ENCODE measurements at regions not wholly inside any gene's neighbourhood (a gene's known extent, or its start where the extent isn't known, plus 50 kb on each side); places are given as distances from the start of the nearest gene placed in this dataset.
"Not testable (repeated sequence)": the region's sequence is repeated elsewhere in the genome, so short reads cannot be mapped to it uniquely, and the experiment has no call there.

DNA sequence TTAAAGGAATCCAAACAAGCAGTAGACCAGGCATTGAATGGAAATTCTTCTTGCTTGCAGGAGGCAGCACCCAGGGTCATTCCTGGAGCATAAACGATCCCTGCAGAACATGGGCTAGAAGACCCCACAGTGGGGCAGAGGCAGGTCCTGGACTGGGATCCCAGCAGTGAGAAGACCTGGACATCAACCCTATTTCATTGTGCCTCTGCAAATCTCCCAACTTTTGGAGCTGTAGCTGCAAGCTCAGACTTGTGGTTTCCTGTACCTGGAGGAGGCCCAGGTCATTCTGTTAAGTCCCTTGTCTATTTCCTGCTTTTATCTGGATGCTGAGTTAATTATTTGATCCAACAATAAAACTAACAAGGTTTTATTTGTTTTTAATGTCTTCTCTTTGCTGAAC is 61.7 kb downstream of the CALM1 start:
- Mint-ChIP-seq H3K4me3 (no peak overlapping the region), H3K27ac (no peak overlapping the region), H3K27me3 (no peaks in the 10 kb centered on the region), H3K9me3 (ENCODE audit: low read depth) (no peaks in the 10 kb centered on the region), H3K36me3 (ENCODE audit: low read depth) (no peaks in the 10 kb centered on the region), H3K4me1 (no peaks in the 10 kb centered on the region)
- POLR2A ChIA-PET: no interaction called here
- intact Hi-C loops (cut with DNase I, micrococcal nuclease): no loop called here
- ATAC-seq (no peak), DNase-seq (no peak)
- CTCF ChIA-PET: interaction anchor here (0.9 kb wide), 1 partner anchor 10 kb away, joined by 3 read pairs; no protein-coding TSS in a partner anchor

DNA sequence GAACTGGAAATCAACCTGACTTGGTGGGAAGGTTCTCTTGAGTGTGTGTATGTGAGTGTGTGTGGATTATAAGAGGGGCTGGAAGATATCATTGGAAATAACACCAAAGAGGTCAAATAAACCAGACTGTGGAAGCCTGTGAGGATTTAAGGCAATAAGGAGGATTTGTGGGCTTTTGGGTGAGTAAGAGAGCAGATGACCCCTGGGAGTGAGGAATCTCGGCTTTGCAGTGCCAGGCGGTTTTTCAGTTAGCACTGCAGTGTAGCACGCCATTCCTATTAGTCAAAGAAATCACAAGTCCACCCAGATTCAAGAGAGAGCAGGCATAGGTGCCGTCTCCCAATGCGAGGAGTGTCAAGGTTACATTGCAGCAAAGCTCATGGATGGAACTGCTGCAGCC is 63.3 kb downstream of the CALM1 start:
- ChIA-PET POLR2A (interaction anchor here (0.8 kb wide), 1 partner anchor 52 kb away, joined by 9 read pairs; no protein-coding TSS in a partner anchor), CTCF (no interaction called here)
- no peak overlapping the region for H3K4me3 Mint-ChIP-seq
- intact Hi-C loops (cut with DNase I, micrococcal nuclease): no loop called here
- no peaks in the 10 kb centered on the region for H3K27me3 Mint-ChIP-seq
- ATAC-seq (no peak), DNase-seq (no peak)
- no peaks in the 10 kb centered on the region for H3K36me3 Mint-ChIP-seq (ENCODE audit: low read depth)
- no peaks in the 10 kb centered on the region for H3K9me3 Mint-ChIP-seq (ENCODE audit: low read depth)
- no peak overlapping the region for H3K27ac Mint-ChIP-seq
- no peaks in the 10 kb centered on the region for H3K4me1 Mint-ChIP-seq

DNA sequence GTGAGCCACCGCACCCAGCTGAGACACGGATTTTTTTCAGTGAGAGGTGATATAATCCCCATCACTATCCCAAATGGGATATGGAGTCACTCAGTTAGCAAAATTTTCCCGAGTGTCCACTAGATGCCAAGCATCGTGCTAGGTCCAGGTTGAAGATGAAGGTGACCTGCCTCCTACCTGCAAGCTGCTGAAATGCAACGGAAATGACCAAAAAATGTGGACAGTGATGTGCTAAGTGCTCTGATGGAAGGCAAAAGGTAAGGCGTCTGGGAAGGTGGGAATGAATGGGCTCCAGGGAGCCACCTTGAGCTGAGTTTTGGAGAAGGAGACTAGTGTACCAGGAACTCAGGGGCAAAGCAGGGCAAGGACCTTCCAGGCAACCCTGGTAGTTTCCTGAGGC is 64.6 kb downstream of the CALM1 start:
- H3K27ac Mint-ChIP-seq: no peak overlapping the region
- no peaks in the 10 kb centered on the region for H3K9me3 Mint-ChIP-seq (ENCODE audit: low read depth)
- intact Hi-C loops (cut with DNase I, micrococcal nuclease): no loop called here
- no peak overlapping the region for H3K4me3 Mint-ChIP-seq
- H3K4me1 Mint-ChIP-seq: no peaks in the 10 kb centered on the region
- no peak for ATAC-seq
- H3K27me3 Mint-ChIP-seq: no peaks in the 10 kb centered on the region
- ChIA-PET CTCF (interaction anchor here (0.6 kb wide), 1 partner anchor 297 kb away, joined by 4 read pairs; no protein-coding TSS in a partner anchor), POLR2A (no interaction called here)
- H3K36me3 Mint-ChIP-seq (ENCODE audit: low read depth): no peaks in the 10 kb centered on the region
- DNase-seq: no peak

DNA sequence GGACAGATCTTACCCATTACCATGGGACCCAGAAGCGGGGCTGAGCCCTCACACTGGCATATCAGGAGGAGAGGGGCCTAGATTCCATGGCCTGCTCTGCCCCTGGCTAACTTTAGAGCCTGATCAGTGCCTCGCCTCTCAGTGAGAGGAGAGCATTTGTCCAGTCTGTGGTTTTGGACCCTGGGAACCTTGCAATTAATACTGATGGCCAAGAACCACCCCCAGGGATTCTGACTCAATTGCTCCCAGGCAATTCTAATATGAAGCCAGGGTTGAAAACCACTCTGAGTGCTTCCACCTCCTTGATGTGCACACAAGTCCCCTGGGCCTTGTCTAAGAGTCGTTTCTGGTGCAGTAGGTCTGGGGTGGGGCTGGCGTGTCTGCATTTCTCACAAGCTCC is 67.7 kb downstream of the CALM1 start:
- POLR2A ChIA-PET: no interaction called here
- no peak overlapping the region for H3K27ac Mint-ChIP-seq

DNA sequence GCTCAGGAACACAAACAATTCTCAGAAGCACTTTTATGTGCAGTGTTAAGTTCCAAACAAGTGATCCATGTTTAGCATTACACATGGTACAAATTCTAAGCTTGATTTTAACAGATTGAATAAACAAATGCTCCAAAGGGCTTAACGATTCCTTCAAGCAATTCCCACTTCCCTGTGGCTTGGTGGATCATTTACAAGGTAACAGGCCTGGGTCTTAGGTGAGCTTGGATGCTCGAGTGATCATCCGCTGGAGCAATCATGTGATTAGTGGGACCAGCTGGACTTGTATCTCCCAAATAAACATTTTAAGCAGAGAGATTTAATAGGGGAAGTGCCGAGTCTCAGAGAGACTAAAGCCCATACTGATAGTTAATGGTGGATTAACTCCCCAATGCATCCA is 70.7 kb downstream of the CALM1 start:
- ATAC-seq (no peak), DNase-seq (no peak)
- no peaks in the 10 kb centered on the region for H3K4me1 Mint-ChIP-seq
- peaks cover 4% of the 10 kb centered on the region for H3K9me3 Mint-ChIP-seq (ENCODE audit: low read depth)
- H3K36me3 Mint-ChIP-seq (ENCODE audit: low read depth): no peaks in the 10 kb centered on the region
- H3K27me3 Mint-ChIP-seq: peaks cover 8% of the 10 kb centered on the region
- POLR2A ChIA-PET: no interaction called here
- no peak overlapping the region for H3K4me3 Mint-ChIP-seq
- intact Hi-C loops (cut with DNase I, micrococcal nuclease): no loop called here
- H3K27ac Mint-ChIP-seq: no peak overlapping the region
- CTCF ChIA-PET: interaction anchor here (0.9 to 1.7 kb wide), 2 partner anchors 9 to 229 kb away, joined by 3 to 4 read pairs; no protein-coding TSS in a partner anchor

More for the DNA sequence above, 67.7 kb downstream of the CALM1 start:
- no peak for ATAC-seq
- Mint-ChIP-seq H3K27me3 (peaks cover 4% of the 10 kb centered on the region), H3K36me3 (ENCODE audit: low read depth) (no peaks in the 10 kb centered on the region), H3K4me3 (no peak overlapping the region), H3K9me3 (ENCODE audit: low read depth) (no peaks in the 10 kb centered on the region), H3K4me1 (no peaks in the 10 kb centered on the region)
- intact Hi-C loops (cut with DNase I, micrococcal nuclease): no loop called here
- no peak for DNase-seq
- CTCF ChIA-PET: no interaction called here

DNA sequence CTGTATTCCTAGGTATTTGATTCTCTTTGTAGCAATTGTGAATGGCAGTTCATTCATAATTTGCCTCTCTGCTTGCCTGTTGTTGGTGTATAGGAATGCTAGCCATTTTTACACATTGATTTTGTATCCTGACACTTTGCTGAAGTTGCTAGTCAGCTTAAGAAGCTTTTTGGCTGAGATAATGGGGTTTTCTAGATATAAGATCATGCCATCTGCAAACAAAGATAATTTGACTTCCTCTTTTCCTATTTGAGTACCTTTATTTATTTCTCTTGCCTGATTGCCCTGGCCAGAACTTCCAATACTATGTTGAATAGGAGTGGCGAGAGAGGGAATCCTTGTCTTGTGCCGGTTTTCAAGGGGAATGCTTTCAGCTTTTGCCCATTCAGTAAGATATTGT is 72.6 kb downstream of the CALM1 start:
- H3K4me3 Mint-ChIP-seq; POLR2A ChIA-PET; ATAC-seq; CTCF ChIA-PET; H3K27ac Mint-ChIP-seq; H3K36me3 Mint-ChIP-seq (ENCODE audit: low read depth); H3K4me1 Mint-ChIP-seq; DNase-seq; intact Hi-C loops (cut with DNase I, micrococcal nuclease): not testable (repeated sequence)
- H3K27me3 Mint-ChIP-seq: peaks cover 11% of the 10 kb centered on the region
- H3K9me3 Mint-ChIP-seq (ENCODE audit: low read depth): peaks cover 13% of the 10 kb centered on the region

DNA sequence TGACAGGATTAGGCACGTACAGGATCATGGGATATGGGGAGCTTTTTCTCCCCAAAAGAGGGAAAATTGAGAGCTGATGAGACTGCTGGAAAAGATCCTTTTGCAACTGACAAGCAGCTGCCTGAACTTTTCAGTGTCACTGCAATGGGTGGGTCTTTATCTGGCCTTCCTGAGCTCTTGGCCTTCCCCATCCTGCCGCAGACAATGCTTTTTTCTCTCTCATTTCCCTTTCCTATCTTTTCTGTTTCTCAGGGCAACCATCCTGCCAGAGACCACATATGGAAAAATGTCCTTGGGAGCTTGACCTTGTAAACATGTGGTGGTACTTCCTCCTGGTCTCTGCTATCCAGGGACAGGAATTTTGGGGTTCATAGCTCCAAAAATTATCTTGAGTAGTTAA is 75.8 kb downstream of the CALM1 start:
- no peak overlapping the region for H3K4me3 Mint-ChIP-seq
- H3K27ac Mint-ChIP-seq: no peak overlapping the region
- DNase-seq: no peak
- no peaks in the 10 kb centered on the region for H3K4me1 Mint-ChIP-seq
- intact Hi-C loops (cut with DNase I, micrococcal nuclease): no loop called here
- ChIA-PET POLR2A (interaction anchor here (0.6 kb wide), 1 partner anchor 20 kb away, joined by 5 read pairs; no protein-coding TSS in a partner anchor), CTCF (interaction anchor here (0.7 kb wide), 1 partner anchor 287 kb away, joined by 3 read pairs; no protein-coding TSS in a partner anchor)
- ATAC-seq: no peak
- H3K36me3 Mint-ChIP-seq (ENCODE audit: low read depth): no peaks in the 10 kb centered on the region
- peaks cover 25% of the 10 kb centered on the region for H3K9me3 Mint-ChIP-seq (ENCODE audit: low read depth)
- H3K27me3 Mint-ChIP-seq: peaks cover 15% of the 10 kb centered on the region
